Esophagus muscularis mucosa (tissue), 4 donors: ENCODE measurements at regions not wholly inside any gene's neighbourhood (a gene's known extent, or its start where the extent isn't known, plus 50 kb on each side); places are given as distances from the start of the nearest gene placed in this dataset.
A peak's percentile ranks its signal among the peaks of the same experiment; 100 is the strongest.

Experiments used
- DNase-seq: peaks from one replicate; pipeline ENCODE4 v3.0.0-alpha.2; 2017; ENCODE audit errors: extremely low spot score
- H3K27ac ChIP-seq, 4 donors: fragments of 200-600 bp; sonication (generic); replicated peaks in 1 of 4; 1 replicate in 3 of 4; 2 replicates in 1 of 4; pipeline ENCODE4 v1.5.1; 2016 to 2019; ENCODE audit warnings: mild to moderate bottlenecking in 1 of 4
- H3K27me3 ChIP-seq, 4 donors: fragments of 200-600 bp; sonication (generic); one replicate each; pipeline versions ENCODE4 v1.5.1 to v1.6.0; 2016 to 2019
- H3K36me3 ChIP-seq, 4 donors: fragments of 200-600 bp; sonication (generic); one replicate each; pipeline ENCODE4 v1.5.1; 2016 to 2019
- H3K4me1 ChIP-seq, 4 donors: fragments of 200-600 bp; sonication (generic); one replicate each; pipeline ENCODE4 v1.5.1; 2016 to 2019
- H3K4me3 ChIP-seq, 4 donors: fragments of 200-600 bp; sonication (generic); 1 replicate in 2 of 4; 2 replicates in 2 of 4; pipeline ENCODE4 v1.5.1; 2016 to 2019; ENCODE audit warnings: mild to moderate bottlenecking in 4 of 4, moderate library complexity in 1 of 4
- H3K9me3 ChIP-seq, 4 donors: fragments of 200-600 bp; sonication (generic); 1 replicate in 3 of 4; 2 replicates in 1 of 4; pipeline ENCODE4 v1.5.1; 2016 to 2019
- CTCF ChIP-seq, 3 experiments: fragments of 200-600 bp in 2 of 3; fragments of 450-650 bp in 1 of 3; sonication (generic) in 2 of 3; IDR thresholded peaks; one replicate each; pipeline ENCODE4 v1.5.1; 2017 to 2019; ENCODE audit warnings: antibody characterized with exemption in 3 of 3, mild to moderate bottlenecking in 2 of 3, moderate library complexity in 1 of 3
- EP300 ChIP-seq: sonication (generic); formaldehyde crosslinking; IDR thresholded peaks from one replicate; pipeline ENCODE4 v1.6.1; 2017; ENCODE audit warnings: antibody characterized with exemption
- POLR2A ChIP-seq: fragments of 450-650 bp; IDR thresholded peaks from one replicate; pipeline ENCODE4 v1.6.1; 2017; ENCODE audit warnings: antibody characterized with exemption, moderate library complexity, mild to moderate bottlenecking, low read depth
- POLR2AphosphoS5 ChIP-seq, 2 donors: sonication (generic); formaldehyde crosslinking; IDR thresholded peaks; one replicate each; pipeline ENCODE4 v1.6.1; 2017; ENCODE audit warnings: antibody characterized with exemption in 2 of 2
- WGBS: methylation state at CpG from one replicate; pipeline ENCODE4 v1.1.5; 2018; 5-methylcytosine and 5-hydroxymethylcytosine counted together
- intact Hi-C: fragments of 100-400 bp; cut with DNase I; formaldehyde crosslinking; loops from one replicate; pipeline ENCODE4 v1.15.1; 2023

- peak overlapping the region in 2 of 4 donors; percentile 78 to 90 for H3K27ac ChIP-seq
Measured at GRCh38 chr7:42495256-42495655, 258.2 kb upstream of the GLI3 start.

GRCh38 chr7:42494736-42495135 lies 257.7 kb upstream of the GLI3 start:
- DNase-seq = peak; percentile 80
- Histone ChIP-seq H3K4me1 (peaks cover 14 to 36% (median 30%) of the 10 kb centered on the region in 4 donors), H3K27me3 (no peaks in the 10 kb centered on the region), H3K36me3 (no peaks in the 10 kb centered on the region), H3K4me3 (no peak overlapping the region), H3K27ac (peak overlapping the region; percentile 78 to 90 (median 82)), H3K9me3 (no peaks in the 10 kb centered on the region)
- TF ChIP-seq CTCF (IDR thresholded peaks at IDR 0.05) (no peak), POLR2A (no peak), EP300 (no peak), POLR2AphosphoS5 (IDR thresholded peaks at IDR 0.05) (no peak)
- intact Hi-C loops = loop anchor here (5.0 to 10.0 kb wide), 2 partner anchors 78 to 260 kb away; partner anchors contain the start of gene GLI3
- 68% methylated on average over 6 of the region's 6 CpGs for WGBS

More at GRCh38 chr7:42495256-42495655, 258.2 kb upstream of the GLI3 start:
- H3K4me1 ChIP-seq = peaks cover 14 to 33% (median 27%) of the 10 kb centered on the region in 4 donors
- no peaks in the 10 kb centered on the region for H3K36me3 ChIP-seq
- H3K9me3 ChIP-seq = no peaks in the 10 kb centered on the region
- H3K27me3 ChIP-seq = no peaks in the 10 kb centered on the region
- DNase-seq = no peak
- 71% methylated on average over 3 of the region's 3 CpGs for WGBS
- TF ChIP-seq CTCF (IDR thresholded peaks at IDR 0.05) (no peak), POLR2A (no peak), EP300 (no peak), POLR2AphosphoS5 (IDR thresholded peaks at IDR 0.05) (no peak)
- intact Hi-C loops = loop anchor here (5.0 to 10.0 kb wide), 2 partner anchors 77 to 260 kb away; partner anchors contain the start of gene GLI3
- no peak overlapping the region for H3K4me3 ChIP-seq

- Histone ChIP-seq H3K4me1 (peaks cover 14 to 40% (median 35%) of the 10 kb centered on the region in 4 donors), H3K4me3 (peak overlapping the region; percentile 56 to 71 (median 56)), H3K9me3 (no peaks in the 10 kb centered on the region), H3K36me3 (no peaks in the 10 kb centered on the region), H3K27ac (peak overlapping the region; percentile 78 to 90 (median 82)), H3K27me3 (no peaks in the 10 kb centered on the region)
- intact Hi-C loops = loop anchor here (10.0 kb wide), 1 partner anchor 259 kb away; the partner anchor contains the start of gene GLI3
- 83% methylated on average over 5 of the region's 5 CpGs for WGBS
- DNase-seq = peak; percentile 72
- TF ChIP-seq POLR2AphosphoS5 (IDR thresholded peaks at IDR 0.05) (no peak), POLR2A (no peak), EP300 (no peak), CTCF (IDR thresholded peaks at IDR 0.05) (no peak)
Measured at GRCh38 chr7:42494199-42494710, 257.2 kb upstream of the GLI3 start.

GRCh38 chr7:42493436-42494198 lies 256.6 kb upstream of the GLI3 start:
- Histone ChIP-seq H3K9me3 (no peaks in the 10 kb centered on the region), H3K4me1 (peaks cover 14 to 46% (median 42%) of the 10 kb centered on the region in 4 donors), H3K27ac (peak overlapping the region; percentile 78 to 90 (median 82)), H3K4me3 (peak overlapping the region; percentile 56 to 71 (median 56)), H3K36me3 (no peaks in the 10 kb centered on the region), H3K27me3 (no peaks in the 10 kb centered on the region)
- peak; percentile 96 for DNase-seq
- intact Hi-C loops = loop anchor here (10.0 kb wide), 1 partner anchor 259 kb away; the partner anchor contains the start of gene GLI3
- 1% methylated on average over 21 of the region's 29 CpGs for WGBS
- peak in 1 of 3 experiments; percentile 17 for TF ChIP-seq CTCF (IDR thresholded peaks at IDR 0.05)
- peak; percentile 75 to 78 for TF ChIP-seq POLR2AphosphoS5 (IDR thresholded peaks at IDR 0.05)
- TF ChIP-seq POLR2A = no peak
- peak; percentile 92 for TF ChIP-seq EP300
